GM12873 (cell line): ENCODE measurements at regions not wholly inside any gene's neighbourhood (a gene's known extent, or its start where the extent isn't known, plus 50 kb on each side); places are given as distances from the start of the nearest gene placed in this dataset.

Experiments used
- TF ChIP-seq, protein P1 (sequence below): IDR thresholded peaks from 2 replicates; pipeline ENCODE4 v1.5.1; 2012; ENCODE audit warnings: low read depth, mild to moderate bottlenecking, moderate library complexity, low read length, control low read depth; ENCODE audit not compliant: insufficient read depth; ENCODE audit errors: missing control alignments

DNA sequence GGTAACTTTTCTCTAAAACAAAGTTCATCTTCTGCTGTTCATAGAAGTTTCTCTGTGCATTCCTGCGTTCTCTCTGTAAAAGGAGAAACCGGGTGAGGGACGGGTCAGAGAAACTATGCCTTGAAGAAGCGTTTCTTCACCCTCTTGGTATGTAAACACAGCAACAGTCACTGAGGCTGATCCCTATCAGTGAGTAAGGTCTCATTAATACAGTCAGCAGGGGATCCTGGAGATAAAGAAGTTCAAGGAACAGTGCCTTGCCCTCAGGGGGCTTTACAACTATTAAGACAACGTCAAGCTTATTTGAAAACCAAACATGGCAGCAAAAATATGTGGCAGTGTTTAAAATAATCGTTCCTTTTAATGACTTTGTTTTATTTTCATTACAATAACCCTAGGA is 202.9 kb upstream of the IL12B start:
- TF ChIP-seq, protein P1, sequence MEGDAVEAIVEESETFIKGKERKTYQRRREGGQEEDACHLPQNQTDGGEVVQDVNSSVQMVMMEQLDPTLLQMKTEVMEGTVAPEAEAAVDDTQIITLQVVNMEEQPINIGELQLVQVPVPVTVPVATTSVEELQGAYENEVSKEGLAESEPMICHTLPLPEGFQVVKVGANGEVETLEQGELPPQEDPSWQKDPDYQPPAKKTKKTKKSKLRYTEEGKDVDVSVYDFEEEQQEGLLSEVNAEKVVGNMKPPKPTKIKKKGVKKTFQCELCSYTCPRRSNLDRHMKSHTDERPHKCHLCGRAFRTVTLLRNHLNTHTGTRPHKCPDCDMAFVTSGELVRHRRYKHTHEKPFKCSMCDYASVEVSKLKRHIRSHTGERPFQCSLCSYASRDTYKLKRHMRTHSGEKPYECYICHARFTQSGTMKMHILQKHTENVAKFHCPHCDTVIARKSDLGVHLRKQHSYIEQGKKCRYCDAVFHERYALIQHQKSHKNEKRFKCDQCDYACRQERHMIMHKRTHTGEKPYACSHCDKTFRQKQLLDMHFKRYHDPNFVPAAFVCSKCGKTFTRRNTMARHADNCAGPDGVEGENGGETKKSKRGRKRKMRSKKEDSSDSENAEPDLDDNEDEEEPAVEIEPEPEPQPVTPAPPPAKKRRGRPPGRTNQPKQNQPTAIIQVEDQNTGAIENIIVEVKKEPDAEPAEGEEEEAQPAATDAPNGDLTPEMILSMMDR = no peak

DNA sequence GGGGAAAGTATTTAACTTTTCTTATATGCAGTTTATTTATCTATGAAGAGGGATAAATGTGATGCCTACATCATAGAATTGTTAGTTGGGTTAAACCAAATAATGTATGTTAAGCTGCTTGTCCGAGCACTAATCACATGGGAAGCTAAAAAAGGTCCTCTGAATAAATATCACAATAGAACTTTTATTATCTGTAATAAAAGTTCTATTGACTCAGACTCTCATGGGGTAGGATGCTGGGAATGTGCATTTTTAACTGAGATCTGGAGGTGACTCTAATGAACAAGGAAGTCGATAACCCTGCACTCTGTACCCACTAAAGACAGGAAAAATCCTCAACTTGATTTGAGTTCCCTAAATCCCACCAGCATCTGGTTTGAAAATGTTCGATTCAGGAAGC is 205.9 kb upstream of the IL12B start:
- TF ChIP-seq, protein P1 = no peak

DNA sequence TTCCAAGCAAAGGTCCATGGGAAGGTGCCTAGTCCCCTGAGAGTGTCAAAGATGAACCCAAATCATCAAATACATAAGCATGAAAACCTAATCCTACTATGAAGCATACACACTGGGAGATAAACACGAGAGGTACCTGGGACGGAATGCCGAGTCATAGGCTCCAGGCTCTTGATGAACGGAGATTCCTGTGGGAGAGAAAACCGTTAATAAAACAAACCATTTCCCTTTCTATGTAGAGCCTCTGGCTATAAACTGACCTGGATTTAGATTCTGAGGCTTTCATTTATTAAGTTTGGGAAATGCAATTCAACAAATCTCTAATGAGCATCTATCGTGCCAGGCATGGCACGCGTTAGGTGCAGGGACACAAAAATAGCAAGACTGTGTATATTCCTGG is 206.4 kb upstream of the IL12B start:
- TF ChIP-seq, protein P1 = no peak

DNA sequence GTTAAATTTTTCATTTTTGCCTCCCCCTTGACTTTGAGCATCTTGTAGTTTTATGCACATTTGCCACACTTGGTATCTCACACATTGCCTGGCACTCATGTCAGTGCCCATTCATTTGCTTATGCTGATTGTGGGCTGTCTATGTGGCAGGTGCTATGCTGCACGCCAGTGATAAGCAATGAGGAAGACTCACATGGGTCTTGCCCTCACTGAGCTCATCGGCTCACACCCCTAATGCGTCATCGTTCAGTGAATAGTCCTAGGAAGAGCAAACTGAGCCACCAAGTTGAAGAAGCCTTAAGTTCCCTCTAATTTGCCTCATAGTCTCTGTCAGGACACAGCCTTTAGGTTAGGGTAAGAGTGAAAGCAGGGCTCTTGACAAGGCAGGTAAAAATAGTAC is 209.4 kb upstream of the IL12B start:
- TF ChIP-seq, protein P1 = no peak

DNA sequence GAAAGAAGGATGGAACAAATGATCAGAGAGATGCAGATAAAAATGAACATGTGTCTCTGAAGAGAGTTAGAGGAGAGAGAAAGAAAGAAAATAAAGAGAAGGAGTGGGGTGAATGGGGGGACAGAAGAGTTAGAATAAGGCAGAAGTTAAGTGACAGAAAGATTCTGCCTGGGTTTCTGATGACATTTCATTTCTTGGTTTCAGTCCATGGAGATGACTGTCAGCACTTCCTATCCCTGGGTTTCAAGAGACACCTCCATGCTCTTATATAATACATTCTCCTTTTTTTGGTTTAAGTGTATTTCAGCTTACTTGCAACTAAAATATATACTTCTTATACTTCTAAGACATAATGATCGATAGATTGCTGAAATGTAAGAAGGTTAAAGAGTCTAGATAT is 213.0 kb upstream of the IL12B start:
- TF ChIP-seq, protein P1 = no peak

DNA sequence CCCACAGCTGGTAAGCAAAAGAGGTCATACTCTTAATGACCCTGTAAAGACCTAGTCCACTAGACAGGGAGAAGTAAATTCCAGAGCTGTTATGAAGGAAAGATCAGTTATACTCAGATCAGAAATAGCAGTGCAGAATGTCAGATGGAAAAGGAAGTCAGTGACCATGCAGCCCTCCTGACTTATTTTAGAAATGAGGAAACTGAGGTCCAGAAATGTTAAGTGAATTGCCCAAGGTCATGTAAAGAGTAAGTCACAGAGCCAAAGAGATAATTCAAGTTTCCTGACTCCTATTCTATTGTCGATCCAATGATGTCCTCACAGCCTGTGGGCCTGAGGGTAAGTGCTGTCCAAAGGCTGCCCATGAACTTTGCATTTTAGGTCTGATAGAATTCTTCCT is 214.9 kb upstream of the IL12B start:
- TF ChIP-seq, protein P1 = no peak

DNA sequence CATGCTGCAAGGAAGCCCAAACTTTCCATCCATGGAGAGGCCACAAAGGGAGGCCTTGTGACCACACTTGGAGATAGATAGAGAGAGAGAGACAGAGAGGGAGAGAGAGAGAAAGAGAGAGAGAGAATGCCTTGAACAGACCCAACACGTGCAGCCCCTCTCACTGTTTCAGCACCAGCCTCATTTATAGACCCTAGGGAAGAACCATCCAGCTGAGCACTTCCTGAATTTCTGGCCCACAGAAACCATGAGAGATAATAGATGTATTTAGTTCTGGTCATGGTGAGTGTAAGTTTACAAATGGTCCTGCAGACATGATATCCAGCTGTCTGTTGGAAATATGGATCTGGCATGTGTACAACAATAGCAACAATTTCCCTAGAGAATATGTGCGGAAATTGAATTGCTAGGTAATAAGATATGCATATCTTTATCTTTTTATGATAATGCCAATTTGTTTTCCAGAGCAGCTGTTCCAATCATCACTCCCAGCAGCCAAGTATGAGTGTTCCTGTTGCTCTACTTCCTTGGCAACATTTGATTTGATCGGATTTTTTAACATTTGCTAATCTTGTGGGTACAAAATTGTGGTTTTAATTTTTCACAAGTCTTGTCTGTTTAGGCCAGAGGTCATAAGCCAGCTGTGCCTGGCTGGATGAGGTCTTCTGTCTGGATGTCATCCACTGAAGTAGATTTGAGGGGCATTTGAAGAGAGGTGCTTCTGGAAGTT is 217.3 kb upstream of the IL12B start:
- TF ChIP-seq, protein P1 = no peak

DNA sequence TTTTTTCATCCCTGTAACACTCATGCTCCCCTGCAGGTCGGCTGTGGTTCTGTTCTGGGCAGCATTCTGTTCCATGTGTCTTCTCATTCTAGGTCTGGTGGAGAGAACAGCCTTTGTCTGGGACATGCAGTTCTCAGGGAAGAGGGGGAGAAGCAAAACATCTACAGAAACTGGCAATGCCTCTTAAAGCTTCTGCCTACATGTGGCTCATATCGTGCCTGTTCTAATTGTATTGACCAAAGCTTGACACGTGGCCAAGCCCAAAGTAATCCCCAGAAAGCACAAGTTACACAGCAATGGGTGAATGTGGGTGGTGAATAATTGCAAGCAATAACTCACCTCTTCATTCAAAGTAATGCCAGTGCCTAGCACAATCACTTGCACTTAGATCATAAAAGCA is 218.2 kb upstream of the IL12B start:
- TF ChIP-seq, protein P1 = no peak
